HCT116 (cell line): ENCODE measurements at regions not wholly inside any gene's neighbourhood (a gene's known extent, or its start where the extent isn't known, plus 50 kb on each side); places are given as distances from the start of the nearest gene placed in this dataset.

Experiments
- ATAC-seq: fragments of 200-7000 bp; cut with Tn5 transposase; 2 replicates; pipeline ENCODE4 v1.9.1; 2020; ENCODE audit warnings: mild to moderate bottlenecking, moderate library complexity
- BruUV-seq: library from RNA; stranded (reverse); fragments of 400-500 nt; replicated peaks from 2 replicates; lab custom pipeline; 2021; lab: Mats Ljungman, UMichigan
- CTCF ChIA-PET: fragments of 300-600 bp; sonication (Branson Sonifier 250); formaldehyde crosslinking; loops from one replicate; lab custom pipeline; 2021; ENCODE audit warnings: antibody characterized with exemption; lab: Charles Lee
- POLR2A ChIA-PET: fragments of 300-600, 350-600 bp; sonication (Branson Sonifier 250); formaldehyde crosslinking; loops from one replicate; lab custom pipeline; 2021; ENCODE audit warnings: antibody characterized with exemption; lab: Charles Lee
- RAD21 ChIA-PET, 2 experiments: fragments of 300-600 bp; sonication (Branson Sonifier 250); formaldehyde crosslinking; loops; one replicate each; lab custom pipeline; 2023; ENCODE audit warnings: low total read pairs in 2 of 2; ENCODE audit not compliant: uncharacterized antibody in 2 of 2, unreplicated experiment in 2 of 2, low non-redundant PET in 1 of 2; lab: Charles Lee
- DNase-seq: peaks from one replicate; pipeline ENCODE4 v3.0.0-alpha.2; 2010; ENCODE audit warnings: low read depth, low spot score
- H2AFZ ChIP-seq: fragments of 200-600 bp; shearing (Covaris generic), sonication (generic); 2 replicates; pipeline ENCODE4 v1.6.1; 2017; ENCODE audit warnings: low read depth, mixed run types, mixed read lengths, antibody characterized with exemption, low read length; ENCODE audit not compliant: poor library complexity, severe bottlenecking
- H3K27ac ChIP-seq: 2 replicates; pipeline ENCODE4 v1.5.1; 2012; ENCODE audit warnings: low read depth, low read length
- H3K27me3 ChIP-seq: fragments of 200-600 bp; sonication (generic); 2 replicates; pipeline ENCODE4 v1.6.1; 2016; ENCODE audit warnings: mixed run types, low read length, mixed read lengths; ENCODE audit not compliant: insufficient read depth
- H3K36me3 ChIP-seq, 2 experiments: fragments of 200-500 bp in 1 of 2; fragments of 200-600 bp in 1 of 2; sonication (Bioruptor generic) in 1 of 2; sonication (generic) in 1 of 2; 2 replicates each; pipeline versions ENCODE4 v1.5.1 to v1.6.1; 2014 to 2016; ENCODE audit warnings: low read length in 2 of 2, inconsistent platforms in 1 of 2, mixed read lengths in 1 of 2, mixed run types in 1 of 2; ENCODE audit not compliant: insufficient read depth in 2 of 2, control insufficient read depth in 1 of 2
- H3K4me1 ChIP-seq, 2 experiments: fragments of 200-600 bp in 1 of 2; sonication (generic) in 1 of 2; 2 replicates each; pipeline versions ENCODE4 v1.5.1 to v1.6.1; 2012 to 2017; ENCODE audit warnings: low read length in 2 of 2, inconsistent platforms in 1 of 2, mild to moderate bottlenecking in 1 of 2, mixed read lengths in 1 of 2, mixed run types in 1 of 2, moderate library complexity in 1 of 2; ENCODE audit not compliant: insufficient read depth in 2 of 2, control insufficient read depth in 1 of 2
- H3K4me2 ChIP-seq: fragments of 200-600 bp; sonication (generic); 2 replicates; pipeline ENCODE4 v1.6.1; 2017; ENCODE audit warnings: mixed run types, low read length, mixed read lengths
- H3K4me3 ChIP-seq, 2 experiments: fragments of 200-600 bp in 1 of 2; sonication (generic) in 1 of 2; replicated peaks in 1 of 2; 2 replicates each; pipeline ENCODE4 v1.5.1; 2011 to 2016; ENCODE audit warnings: low read length in 2 of 2, control low read depth in 1 of 2, low read depth in 1 of 2, mild to moderate bottlenecking in 1 of 2, mixed read lengths in 1 of 2, mixed run types in 1 of 2
- H3K79me2 ChIP-seq: fragments of 200-600 bp; sonication (generic); 2 replicates; pipeline ENCODE4 v1.6.1; 2017; ENCODE audit warnings: mild to moderate bottlenecking, mixed run types, low read length, moderate library complexity, mixed read lengths; ENCODE audit not compliant: insufficient read depth
- H3K9ac ChIP-seq: fragments of 200-600 bp; sonication (generic); 2 replicates; pipeline ENCODE4 v1.6.1; 2016; ENCODE audit warnings: low read length, mixed read lengths
- H3K9me2 ChIP-seq: fragments of 200-600 bp; sonication (generic), shearing (Covaris generic); 2 replicates; pipeline ENCODE4 v1.6.1; 2017; ENCODE audit warnings: mixed run types, mild to moderate bottlenecking, moderate library complexity; ENCODE audit not compliant: insufficient read depth
- H3K9me3 ChIP-seq, 2 experiments: fragments of 200-500 bp in 1 of 2; fragments of 200-600 bp in 1 of 2; sonication (Bioruptor generic) in 1 of 2; sonication (generic) in 1 of 2; 2 replicates each; pipeline ENCODE4 v1.6.1; 2014 to 2017; ENCODE audit warnings: low read length in 2 of 2, mixed read lengths in 2 of 2, inconsistent platforms in 1 of 2, low read depth in 1 of 2, mild to moderate bottlenecking in 1 of 2, mixed run types in 1 of 2, moderate library complexity in 1 of 2; ENCODE audit not compliant: control insufficient read depth in 1 of 2, insufficient read depth in 1 of 2
- H4K20me1 ChIP-seq: fragments of 200-600 bp; sonication (generic), shearing (Covaris generic); 2 replicates; pipeline ENCODE4 v1.6.1; 2017; ENCODE audit warnings: mixed run types, mild to moderate bottlenecking, moderate library complexity; ENCODE audit not compliant: insufficient read depth
- CBX3 ChIP-seq: IDR thresholded peaks from 2 replicates; pipeline ENCODE4 v1.6.1; 2012; ENCODE audit warnings: low read depth
- CEBPB ChIP-seq: IDR thresholded peaks from 2 replicates; pipeline ENCODE4 v1.6.1; 2012; ENCODE audit warnings: low read depth
- EGR1 ChIP-seq: IDR thresholded peaks from 2 replicates; pipeline ENCODE4 v1.6.1; 2012; ENCODE audit warnings: low read depth
- ELF1 ChIP-seq: IDR thresholded peaks from 2 replicates; pipeline ENCODE4 v1.6.1; 2012; ENCODE audit warnings: low read depth, borderline replicate concordance
- EZH2 ChIP-seq: fragments of 200-600 bp; sonication (generic); IDR thresholded peaks from 2 replicates; pipeline ENCODE4 v1.6.1; 2017; ENCODE audit warnings: antibody characterized with exemption, mixed run types
- EZH2phosphoT487 ChIP-seq: fragments of 200-600 bp; IDR thresholded peaks from 2 replicates; pipeline ENCODE4 v1.6.1; 2018; ENCODE audit warnings: antibody characterized with exemption, borderline replicate concordance
- JUND ChIP-seq: IDR thresholded peaks from 2 replicates; pipeline ENCODE4 v1.6.1; 2012
- POLR2AphosphoS5 ChIP-seq: IDR thresholded peaks from 2 replicates; pipeline ENCODE4 v1.6.1; 2011; ENCODE audit warnings: mild to moderate bottlenecking, low read depth, low read length, moderate library complexity
- RAD21 ChIP-seq: IDR thresholded peaks from 2 replicates; pipeline ENCODE4 v1.6.1; 2012; ENCODE audit warnings: low read depth, mild to moderate bottlenecking
- SIN3A ChIP-seq: IDR thresholded peaks from 2 replicates; pipeline ENCODE4 v1.6.1; 2012; ENCODE audit warnings: low read depth
- SP1 ChIP-seq: IDR thresholded peaks from 2 replicates; pipeline ENCODE4 v1.6.1; 2012; ENCODE audit warnings: low read depth
- SRF ChIP-seq: IDR thresholded peaks from 2 replicates; pipeline ENCODE4 v1.6.1; 2012; ENCODE audit warnings: low read depth
- YY1 ChIP-seq: IDR thresholded peaks from 2 replicates; pipeline ENCODE4 v1.6.1; 2011; ENCODE audit warnings: low read length, low read depth, moderate library complexity, mild to moderate bottlenecking; ENCODE audit not compliant: insufficient replicate concordance; ENCODE audit errors: extremely low read depth
- intact Hi-C: fragments of 100-400 bp; cut with micrococcal nuclease; formaldehyde crosslinking; loops from 2 replicates; pipeline ENCODE4 v1.10.0; 2022
- TF ChIP-seq, protein P1 (sequence below): IDR thresholded peaks from 2 replicates; pipeline ENCODE4 v1.6.1; 2011; ENCODE audit warnings: mild to moderate bottlenecking, low read length, moderate library complexity; ENCODE audit not compliant: insufficient replicate concordance; ENCODE audit errors: extremely low read depth
- TF ChIP-seq, protein P2 (sequence below), 3 experiments: fragments of 200-600 bp in 1 of 3; sonication (generic) in 1 of 3; IDR thresholded peaks in 2 of 3; conservative IDR thresholded peaks in 1 of 3; 2 replicates each; pipeline ENCODE4 v1.5.1; 2012 to 2017; ENCODE audit warnings: low read depth in 2 of 3, low read length in 2 of 3, antibody characterized with exemption in 1 of 3, borderline replicate concordance in 1 of 3, control low read depth in 1 of 3, mild to moderate bottlenecking in 1 of 3, mixed read lengths in 1 of 3, mixed run types in 1 of 3, moderate library complexity in 1 of 3; ENCODE audit not compliant: insufficient read depth in 1 of 3
- TF ChIP-seq, protein P3 (sequence below): IDR thresholded peaks from 2 replicates; pipeline ENCODE4 v1.6.1; 2012

DNA sequence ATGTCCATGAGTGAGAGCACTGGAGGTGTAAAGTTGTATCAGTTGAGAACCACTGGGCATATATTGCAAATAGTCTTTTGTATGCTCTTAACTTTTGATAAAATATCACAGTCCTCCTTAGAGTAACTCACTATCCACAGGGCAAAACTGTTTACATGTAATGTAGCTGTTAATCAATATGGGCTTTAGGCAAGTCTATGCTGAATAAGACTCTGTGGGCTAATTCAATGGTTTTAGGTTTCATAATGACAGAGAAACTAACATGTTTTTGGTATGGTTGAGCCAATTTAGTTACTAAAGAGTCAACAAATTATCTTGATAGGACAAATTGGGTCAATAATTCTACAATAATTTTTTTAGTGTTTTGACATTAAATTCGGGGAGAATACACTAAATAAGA lies 1134.9 kb upstream of the FAM98A start:
- Histone ChIP-seq H3K9me3 (peaks cover 4 to 25% of the 10 kb centered on the region in 2 experiments; a peak in 2 of 4 replicates), H3K9ac (no peak overlapping the region), H3K27ac (no peak overlapping the region), H2AFZ (no peak overlapping the region), H3K9me2 (no peaks in the 10 kb centered on the region), H3K36me3 (no peaks in the 10 kb centered on the region), H3K4me3 (no peak overlapping the region), H3K4me1 (no peaks in the 10 kb centered on the region), H3K27me3 (no peaks in the 10 kb centered on the region), H4K20me1 (no peaks in the 10 kb centered on the region), H3K4me2 (no peak overlapping the region), H3K79me2 (no peaks in the 10 kb centered on the region)
- CTCF ChIA-PET: no interaction called here
- intact Hi-C loops: no loop called here
- BruUV-seq: no TSS peak
- RAD21 ChIA-PET: no interaction called here
- TF ChIP-seq, protein P1, sequence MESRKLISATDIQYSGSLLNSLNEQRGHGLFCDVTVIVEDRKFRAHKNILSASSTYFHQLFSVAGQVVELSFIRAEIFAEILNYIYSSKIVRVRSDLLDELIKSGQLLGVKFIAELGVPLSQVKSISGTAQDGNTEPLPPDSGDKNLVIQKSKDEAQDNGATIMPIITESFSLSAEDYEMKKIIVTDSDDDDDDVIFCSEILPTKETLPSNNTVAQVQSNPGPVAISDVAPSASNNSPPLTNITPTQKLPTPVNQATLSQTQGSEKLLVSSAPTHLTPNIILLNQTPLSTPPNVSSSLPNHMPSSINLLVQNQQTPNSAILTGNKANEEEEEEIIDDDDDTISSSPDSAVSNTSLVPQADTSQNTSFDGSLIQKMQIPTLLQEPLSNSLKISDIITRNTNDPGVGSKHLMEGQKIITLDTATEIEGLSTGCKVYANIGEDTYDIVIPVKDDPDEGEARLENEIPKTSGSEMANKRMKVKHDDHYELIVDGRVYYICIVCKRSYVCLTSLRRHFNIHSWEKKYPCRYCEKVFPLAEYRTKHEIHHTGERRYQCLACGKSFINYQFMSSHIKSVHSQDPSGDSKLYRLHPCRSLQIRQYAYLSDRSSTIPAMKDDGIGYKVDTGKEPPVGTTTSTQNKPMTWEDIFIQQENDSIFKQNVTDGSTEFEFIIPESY: no peak
- TF ChIP-seq, protein P2, sequence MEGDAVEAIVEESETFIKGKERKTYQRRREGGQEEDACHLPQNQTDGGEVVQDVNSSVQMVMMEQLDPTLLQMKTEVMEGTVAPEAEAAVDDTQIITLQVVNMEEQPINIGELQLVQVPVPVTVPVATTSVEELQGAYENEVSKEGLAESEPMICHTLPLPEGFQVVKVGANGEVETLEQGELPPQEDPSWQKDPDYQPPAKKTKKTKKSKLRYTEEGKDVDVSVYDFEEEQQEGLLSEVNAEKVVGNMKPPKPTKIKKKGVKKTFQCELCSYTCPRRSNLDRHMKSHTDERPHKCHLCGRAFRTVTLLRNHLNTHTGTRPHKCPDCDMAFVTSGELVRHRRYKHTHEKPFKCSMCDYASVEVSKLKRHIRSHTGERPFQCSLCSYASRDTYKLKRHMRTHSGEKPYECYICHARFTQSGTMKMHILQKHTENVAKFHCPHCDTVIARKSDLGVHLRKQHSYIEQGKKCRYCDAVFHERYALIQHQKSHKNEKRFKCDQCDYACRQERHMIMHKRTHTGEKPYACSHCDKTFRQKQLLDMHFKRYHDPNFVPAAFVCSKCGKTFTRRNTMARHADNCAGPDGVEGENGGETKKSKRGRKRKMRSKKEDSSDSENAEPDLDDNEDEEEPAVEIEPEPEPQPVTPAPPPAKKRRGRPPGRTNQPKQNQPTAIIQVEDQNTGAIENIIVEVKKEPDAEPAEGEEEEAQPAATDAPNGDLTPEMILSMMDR (IDR thresholded peaks at IDR 0.05 in 2 of 3, conservative IDR thresholded peaks at IDR 0.05 in 1 of 3; ENCODE audit: borderline replicate concordance in 1 of 3, insufficient read depth in 1 of 3, low read depth in 2 of 3, low read length in 2 of 3): no peak
- TF ChIP-seq ELF1 (no peak), JUND (no peak), YY1 (no peak), EZH2 (no peak), EGR1 (no peak), CBX3 (no peak), CEBPB (no peak), SIN3A (no peak), POLR2AphosphoS5 (no peak), RAD21 (no peak), EZH2phosphoT487 (no peak), SRF (no peak), SP1 (no peak)
- TF ChIP-seq, protein P3, sequence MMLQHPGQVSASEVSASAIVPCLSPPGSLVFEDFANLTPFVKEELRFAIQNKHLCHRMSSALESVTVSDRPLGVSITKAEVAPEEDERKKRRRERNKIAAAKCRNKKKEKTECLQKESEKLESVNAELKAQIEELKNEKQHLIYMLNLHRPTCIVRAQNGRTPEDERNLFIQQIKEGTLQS: no peak
- DNase-seq (no peak), ATAC-seq (no peak)
- POLR2A ChIA-PET: no interaction called here
